D341Med (cell line): ENCODE measurements at regions not wholly inside any gene's neighbourhood (a gene's known extent, or its start where the extent isn't known, plus 50 kb on each side); places are given as distances from the start of the nearest gene placed in this dataset.
A peak's percentile ranks its signal among the peaks of the same experiment; 100 is the strongest.

ENCODE experiments used
- DNase-seq: peaks from one replicate; pipeline ENCODE4 v3.0.0; 2012; ENCODE audit warnings: low spot score

DNA sequence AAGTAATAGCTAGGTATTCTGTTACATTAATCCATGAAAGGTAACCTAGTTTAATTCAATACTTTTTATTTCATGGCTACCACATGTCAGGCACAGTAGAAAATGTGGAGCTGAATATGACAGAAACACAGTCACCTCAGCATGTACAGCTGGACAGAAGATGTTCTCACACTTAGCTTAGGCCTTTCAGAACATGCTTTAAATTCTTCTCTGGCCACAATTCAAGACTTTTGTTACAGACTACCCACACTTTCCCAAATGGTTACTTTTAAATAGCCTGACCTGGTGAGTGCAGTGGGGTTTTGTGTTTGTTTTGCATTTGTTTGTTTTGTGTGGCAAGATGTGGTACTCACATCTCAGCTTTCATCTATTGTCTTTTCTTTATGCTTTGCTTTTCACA lies 1079.5 kb downstream of the IGSF11 start:
- DNase-seq: no peak

DNA sequence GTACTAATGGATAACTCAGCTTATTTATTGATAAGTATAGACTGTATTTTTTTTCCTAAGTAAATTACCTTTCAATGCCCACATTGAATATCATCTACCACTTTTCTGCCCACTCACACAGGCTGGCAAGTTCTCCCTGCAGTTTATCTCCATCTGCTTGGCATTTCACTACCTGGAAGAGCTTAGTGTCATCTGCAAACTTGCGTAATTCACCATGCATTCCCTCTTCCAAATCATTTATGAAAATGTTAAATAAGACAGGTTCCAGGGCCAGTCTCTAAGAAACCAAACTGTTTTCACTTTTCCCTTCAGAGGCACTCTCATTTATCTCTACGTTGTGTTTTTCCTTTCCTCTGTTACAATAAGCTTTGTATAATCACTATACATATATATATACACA lies 1076.6 kb downstream of the IGSF11 start:
- no peak for DNase-seq

- no peak for DNase-seq
Measured at GRCh38 chr3:117962750-117963149, 1071.9 kb downstream of the IGSF11 start.

DNA sequence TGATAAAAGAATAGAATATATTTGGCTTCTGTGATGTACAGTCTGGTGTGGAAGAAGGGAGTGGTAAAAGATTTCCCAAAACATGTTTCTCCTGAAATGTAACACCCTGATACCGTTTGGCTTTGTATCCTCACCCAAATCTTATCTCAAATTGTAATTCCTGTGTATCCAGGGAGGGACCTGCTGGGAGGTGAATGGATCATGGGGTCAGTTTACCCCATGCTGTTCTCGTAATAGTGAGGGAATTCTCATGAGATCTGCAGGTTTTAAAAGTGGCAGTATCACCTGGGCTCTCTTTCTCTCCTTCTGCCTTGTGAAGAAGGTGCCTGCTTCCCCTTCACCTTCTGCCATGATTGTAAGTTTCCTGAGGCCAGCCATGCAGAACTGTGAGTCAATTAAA lies 1070.8 kb downstream of the IGSF11 start:
- no peak for DNase-seq

GRCh38 chr3:117964814-117965213 lies 1069.8 kb downstream of the IGSF11 start:
- no peak for DNase-seq

GRCh38 chr3:117977504-117978228 lies 1057.0 kb downstream of the IGSF11 start:
- no peak for DNase-seq

GRCh38 chr3:117979466-117979865 lies 1055.2 kb downstream of the IGSF11 start:
- DNase-seq: no peak

- DNase-seq: no peak
Measured at GRCh38 chr3:117987256-117987655, 1047.4 kb downstream of the IGSF11 start.

DNA sequence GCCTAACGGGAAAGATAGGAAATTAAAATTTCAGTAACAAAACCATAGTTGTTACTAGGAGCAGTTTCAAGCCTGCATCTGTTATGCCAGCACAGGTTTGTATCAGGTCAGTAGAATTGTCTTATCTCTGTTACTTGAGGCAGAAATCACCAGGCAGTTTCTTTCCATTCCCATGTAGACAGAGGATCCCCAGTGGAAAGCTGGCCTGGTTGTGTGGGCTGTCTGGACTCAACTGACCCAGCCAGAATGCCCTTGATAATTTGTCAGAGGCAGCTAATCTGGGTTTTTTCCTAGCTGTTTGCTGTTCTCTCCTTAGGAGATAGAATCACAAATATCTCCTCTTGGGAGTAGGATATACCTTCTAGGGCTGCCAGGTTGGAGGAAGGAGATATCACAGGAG lies 1044.7 kb downstream of the IGSF11 start:
- DNase-seq: no peak

DNA sequence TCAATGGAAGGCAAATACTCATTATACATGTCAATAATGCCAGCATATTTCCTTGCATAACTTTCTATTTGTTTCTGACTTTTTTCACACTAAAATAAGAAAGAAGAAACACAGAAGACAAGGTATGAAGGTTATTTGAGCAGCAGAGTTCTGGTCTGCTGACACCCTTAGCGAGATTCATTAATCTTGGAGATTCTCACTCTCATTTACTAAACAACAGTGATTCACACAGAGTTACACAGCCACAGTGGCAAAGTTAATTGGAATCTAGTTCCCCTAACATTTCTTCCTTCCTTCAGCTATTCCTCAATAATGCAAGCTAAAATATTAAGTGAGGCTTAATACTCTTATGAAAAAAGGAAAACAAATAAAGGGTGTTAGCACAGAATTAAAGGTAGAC lies 1044.0 kb downstream of the IGSF11 start:
- no peak for DNase-seq

DNA sequence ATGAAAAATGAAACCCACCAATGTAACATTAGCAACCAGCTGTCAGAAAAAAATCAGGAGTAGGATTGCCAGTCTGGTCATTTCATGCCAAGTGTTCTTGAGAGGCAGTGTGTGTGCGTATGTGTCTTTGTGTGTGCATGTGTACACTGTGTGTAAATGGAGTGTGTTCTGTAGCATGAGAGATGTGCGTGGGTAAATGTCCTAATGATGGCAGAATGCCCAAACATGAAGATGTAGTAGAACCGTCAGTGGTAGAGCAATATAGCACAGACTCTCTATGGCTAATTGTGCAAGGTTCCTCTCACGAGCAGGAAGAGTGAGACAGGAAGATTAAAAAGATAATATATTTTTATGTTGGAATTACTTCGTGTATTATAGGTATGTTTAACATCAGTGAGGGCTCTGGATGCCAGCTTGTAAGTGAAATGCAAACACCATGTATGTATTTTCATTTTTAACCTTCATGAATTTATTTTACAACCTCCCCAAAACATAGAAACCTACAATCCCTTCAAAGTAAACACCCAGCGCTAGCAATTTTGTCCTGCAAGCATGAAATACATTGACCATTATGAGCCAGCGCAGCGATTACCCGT lies 1038.7 kb downstream of the IGSF11 start:
- no peak for DNase-seq

DNA sequence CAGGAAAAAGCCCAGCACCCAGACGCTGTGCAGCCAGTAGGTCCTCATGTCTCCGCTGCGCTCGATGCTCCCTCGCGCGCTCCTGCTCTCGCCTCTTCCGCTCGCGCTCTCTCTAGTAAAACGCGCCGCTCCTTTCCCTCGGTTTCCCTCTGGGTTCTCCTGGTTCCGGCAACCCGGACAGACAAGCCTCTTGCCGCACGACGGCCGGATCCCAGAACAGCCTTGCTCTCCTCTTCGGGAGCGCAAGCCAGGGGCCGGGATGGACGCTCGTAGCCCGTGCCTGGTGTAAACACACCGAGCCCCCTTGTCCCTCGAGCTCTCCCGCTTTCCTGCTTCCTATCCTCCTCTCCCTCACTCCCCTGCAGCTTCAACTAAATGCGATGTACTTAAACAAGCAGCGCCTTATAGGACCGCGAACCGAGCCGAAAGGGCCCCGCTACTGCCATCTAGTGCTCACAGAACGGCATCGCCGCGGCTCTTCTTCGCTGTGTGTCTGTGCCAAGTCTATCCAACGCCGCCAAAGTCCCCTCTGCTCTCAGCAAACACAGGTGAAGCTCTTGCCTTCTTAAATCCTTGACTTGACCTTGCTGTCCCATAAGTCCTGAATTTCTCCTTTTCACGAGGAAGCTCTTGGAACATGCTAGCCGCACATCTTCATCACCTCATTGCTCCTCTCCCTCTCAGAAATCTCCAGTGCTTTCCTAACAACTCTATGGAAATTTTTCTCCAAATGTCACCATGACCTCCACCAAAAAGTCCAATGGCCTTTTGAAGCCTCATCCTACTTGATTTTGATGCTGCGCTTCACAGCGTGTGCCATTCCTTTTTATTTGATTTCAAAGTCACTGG lies 1037.2 kb downstream of the IGSF11 start:
- peak; percentile 88 for DNase-seq

- no peak for DNase-seq
Measured at GRCh38 chr3:117998071-117998470, 1036.6 kb downstream of the IGSF11 start.

GRCh38 chr3:118000219-118000618 lies 1034.4 kb downstream of the IGSF11 start:
- no peak for DNase-seq

DNA sequence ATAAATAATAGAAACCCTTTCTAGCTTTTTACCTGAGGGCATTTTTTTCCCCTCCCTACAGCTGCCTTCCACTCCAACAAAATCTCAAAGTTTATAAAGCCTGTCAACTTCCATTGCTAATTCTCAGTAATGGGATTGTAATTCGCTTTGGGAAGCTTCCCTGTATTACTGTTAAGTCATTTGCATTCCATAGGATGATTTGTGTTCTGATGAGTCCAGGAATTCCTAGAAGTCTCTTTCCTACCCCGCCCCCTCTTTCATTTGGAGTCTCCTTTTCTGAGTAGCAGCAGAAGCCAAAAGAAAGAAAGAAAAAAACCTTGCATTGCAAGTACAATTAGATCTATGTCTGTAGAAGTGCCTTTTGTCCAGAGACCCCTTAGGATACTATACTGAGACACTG lies 1033.3 kb downstream of the IGSF11 start:
- no peak for DNase-seq

DNA sequence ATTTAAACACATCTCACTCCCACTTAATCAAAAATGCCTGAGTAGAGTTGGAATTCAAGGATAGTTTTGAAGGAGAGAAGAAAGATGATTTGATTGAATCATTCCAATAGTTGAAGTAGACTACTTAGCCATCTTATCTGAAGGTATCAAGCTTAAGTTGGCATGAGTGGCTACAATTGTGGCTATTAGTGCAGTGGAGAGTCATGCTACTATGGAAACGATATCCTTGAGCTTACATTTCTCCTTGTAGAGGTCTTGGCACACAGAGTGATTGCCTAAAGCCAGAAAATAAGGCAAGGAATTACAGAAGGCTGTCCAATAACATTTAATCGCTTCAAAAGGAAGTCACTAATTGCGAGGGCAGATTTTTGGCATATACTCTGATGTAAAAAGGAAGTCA lies 1022.7 kb downstream of the IGSF11 start:
- DNase-seq: no peak

DNA sequence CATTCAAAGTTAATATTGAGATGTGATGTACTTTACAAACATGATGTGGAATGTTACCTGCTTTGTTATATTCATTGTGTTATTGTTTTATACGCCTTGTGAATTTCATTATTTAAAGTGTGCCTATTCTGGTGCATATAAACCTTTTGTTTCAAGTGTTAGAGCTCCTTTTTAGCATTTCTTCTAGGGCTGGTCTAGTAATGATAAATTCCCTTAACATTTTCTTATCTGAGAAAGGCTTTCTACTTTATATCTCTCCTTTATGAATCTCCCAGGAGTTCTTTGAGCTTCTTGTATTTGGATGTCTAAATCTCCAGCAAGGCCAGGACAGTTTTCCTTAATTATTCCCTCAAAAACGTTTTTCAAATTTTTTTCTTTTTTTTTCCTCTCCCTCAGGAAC lies 1005.6 kb downstream of the IGSF11 start:
- DNase-seq: no peak

- DNase-seq: no peak
Measured at GRCh38 chr3:118036215-118036614, 998.4 kb downstream of the IGSF11 start.

- DNase-seq: no peak
Measured at GRCh38 chr3:118055381-118055780, 979.3 kb downstream of the IGSF11 start.

DNA sequence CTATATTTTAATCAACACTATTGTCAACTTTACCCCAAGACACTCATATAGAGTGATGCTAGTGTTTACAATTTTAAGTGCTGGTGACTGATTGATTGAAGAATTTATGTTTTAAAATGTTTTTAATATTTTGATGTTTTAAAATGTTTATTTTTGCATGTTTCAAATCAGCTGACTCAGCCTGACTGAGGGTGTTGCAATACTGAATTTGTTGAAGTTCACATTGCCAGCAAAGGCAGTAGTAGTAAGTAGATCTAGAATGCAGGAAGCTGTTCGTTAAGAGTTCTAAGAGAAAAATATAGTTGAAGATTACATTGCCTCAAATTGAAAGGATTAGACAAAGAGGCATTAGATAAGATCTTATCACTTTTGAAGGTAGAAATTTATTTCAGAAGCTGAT lies 977.6 kb downstream of the IGSF11 start:
- no peak for DNase-seq

GRCh38 chr3:118059096-118059495 lies 975.5 kb downstream of the IGSF11 start:
- no peak for DNase-seq

DNA sequence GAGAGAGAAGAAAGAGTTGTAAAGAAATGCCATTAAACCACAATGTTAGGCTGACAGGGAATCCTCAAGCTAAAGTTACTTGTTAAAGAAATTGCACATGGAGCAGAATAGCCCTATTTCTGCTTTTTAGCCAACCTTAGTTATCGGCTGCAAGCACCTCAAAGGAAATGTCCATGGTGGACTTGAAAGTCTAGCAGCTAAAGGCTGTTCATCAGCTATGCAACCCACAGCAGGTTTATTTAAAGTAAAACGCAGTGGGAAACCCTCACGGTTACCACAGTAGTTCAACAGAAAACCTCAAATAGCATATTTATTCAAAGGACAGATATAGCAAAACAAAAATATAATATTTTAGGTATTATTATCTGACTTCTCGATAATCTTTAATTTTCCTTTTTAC lies 967.2 kb downstream of the IGSF11 start:
- DNase-seq: no peak

- no peak for DNase-seq
Measured at GRCh38 chr3:118075873-118076272, 958.8 kb downstream of the IGSF11 start.
